ENCODE measurements at regions not wholly inside any gene's neighbourhood (a gene's known extent, or its start where the extent isn't known, plus 50 kb on each side); places are given as distances from the start of the nearest gene placed in this dataset.
"Not testable (repeated sequence)": the region's sequence is repeated elsewhere in the genome, so short reads cannot be mapped to it uniquely, and the experiment has no call there.

DNA sequence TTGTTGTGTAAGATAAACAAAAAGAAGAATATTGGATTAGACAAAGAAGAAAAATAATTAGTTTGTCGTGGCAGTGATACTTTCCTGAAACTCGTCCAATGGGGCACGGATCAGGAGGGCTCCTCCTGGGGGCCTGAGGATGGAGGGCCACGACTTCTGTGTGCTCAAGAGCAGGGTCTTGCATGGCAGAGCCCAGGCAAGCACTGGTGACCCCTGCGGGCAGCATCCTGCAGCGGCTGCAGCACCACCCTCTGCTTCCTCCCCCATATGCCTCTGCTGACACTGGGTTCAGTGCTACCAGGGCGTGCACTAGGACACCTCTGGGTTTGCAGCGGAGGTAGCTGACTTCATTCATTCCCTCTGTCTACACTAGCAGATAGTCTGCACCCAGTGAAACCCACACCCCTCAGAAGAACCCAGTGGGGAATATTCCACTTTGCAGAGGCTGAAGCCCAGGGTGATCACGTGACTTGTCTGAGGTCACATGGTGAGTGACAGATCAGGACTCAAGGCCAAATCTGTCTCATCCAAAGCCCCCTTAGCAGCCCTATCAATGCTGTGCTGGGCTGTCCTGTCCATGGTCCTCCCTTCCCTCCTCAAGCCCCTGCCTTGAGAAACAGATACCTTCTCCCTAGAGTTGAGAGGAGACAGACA is 375.5 kb downstream of the TCERG1L start:
- Histone ChIP-seq H3K9me3 (no peaks in the 10 kb centered on the region), H3K27me3 (peaks cover 0 to 50% (median 0%) of the 10 kb centered on the region in 4 donors), H3K36me3 (no peaks in the 10 kb centered on the region), H3K27ac (no peak overlapping the region), H3K4me3 (no peak overlapping the region), H3K4me1 (no peaks in the 10 kb centered on the region)
- WGBS, 2 donors: 52 to 70% methylated on average over 7 to 8 of the region's 9 CpGs
- no peak for DNase-seq
- intact Hi-C loops (cut with DNase I): no loop called here
- TF ChIP-seq, protein P1, sequence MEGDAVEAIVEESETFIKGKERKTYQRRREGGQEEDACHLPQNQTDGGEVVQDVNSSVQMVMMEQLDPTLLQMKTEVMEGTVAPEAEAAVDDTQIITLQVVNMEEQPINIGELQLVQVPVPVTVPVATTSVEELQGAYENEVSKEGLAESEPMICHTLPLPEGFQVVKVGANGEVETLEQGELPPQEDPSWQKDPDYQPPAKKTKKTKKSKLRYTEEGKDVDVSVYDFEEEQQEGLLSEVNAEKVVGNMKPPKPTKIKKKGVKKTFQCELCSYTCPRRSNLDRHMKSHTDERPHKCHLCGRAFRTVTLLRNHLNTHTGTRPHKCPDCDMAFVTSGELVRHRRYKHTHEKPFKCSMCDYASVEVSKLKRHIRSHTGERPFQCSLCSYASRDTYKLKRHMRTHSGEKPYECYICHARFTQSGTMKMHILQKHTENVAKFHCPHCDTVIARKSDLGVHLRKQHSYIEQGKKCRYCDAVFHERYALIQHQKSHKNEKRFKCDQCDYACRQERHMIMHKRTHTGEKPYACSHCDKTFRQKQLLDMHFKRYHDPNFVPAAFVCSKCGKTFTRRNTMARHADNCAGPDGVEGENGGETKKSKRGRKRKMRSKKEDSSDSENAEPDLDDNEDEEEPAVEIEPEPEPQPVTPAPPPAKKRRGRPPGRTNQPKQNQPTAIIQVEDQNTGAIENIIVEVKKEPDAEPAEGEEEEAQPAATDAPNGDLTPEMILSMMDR (IDR thresholded peaks at IDR 0.05): no peak
- TF ChIP-seq POLR2A (IDR thresholded peaks at IDR 0.05): no peak

DNA sequence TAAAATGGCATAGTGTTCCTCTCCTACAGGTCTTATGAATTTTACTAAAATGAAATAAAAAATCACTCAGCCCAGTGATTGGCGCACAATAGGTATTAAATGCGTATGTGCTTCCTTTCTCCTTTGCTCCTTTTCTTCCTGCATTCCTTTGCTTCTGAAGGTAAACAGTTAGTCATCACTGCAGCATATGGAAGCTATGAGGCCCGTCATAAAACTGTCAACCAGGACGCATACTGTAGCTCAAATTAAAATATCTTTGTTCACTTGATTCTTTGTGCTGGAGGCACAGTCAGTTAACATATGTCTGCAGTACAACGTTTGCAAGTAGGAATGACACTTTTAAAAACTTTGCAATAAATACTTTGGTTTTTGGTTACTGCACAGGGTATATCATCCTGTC is 374.7 kb downstream of the TCERG1L start:
- Histone ChIP-seq H3K27me3 (peaks cover 0 to 42% (median 0%) of the 10 kb centered on the region in 4 donors), H3K9me3 (no peaks in the 10 kb centered on the region), H3K36me3 (no peaks in the 10 kb centered on the region), H3K27ac (no peak overlapping the region), H3K4me3 (no peak overlapping the region), H3K4me1 (no peaks in the 10 kb centered on the region)
- TF ChIP-seq POLR2A (IDR thresholded peaks at IDR 0.05): no peak
- TF ChIP-seq, protein P1 (IDR thresholded peaks at IDR 0.05): no peak
- DNase-seq: no peak
- 42 to 46% methylated on average over 5 of the region's 5 CpGs for WGBS, 2 donors
- intact Hi-C loops (cut with DNase I): no loop called here

DNA sequence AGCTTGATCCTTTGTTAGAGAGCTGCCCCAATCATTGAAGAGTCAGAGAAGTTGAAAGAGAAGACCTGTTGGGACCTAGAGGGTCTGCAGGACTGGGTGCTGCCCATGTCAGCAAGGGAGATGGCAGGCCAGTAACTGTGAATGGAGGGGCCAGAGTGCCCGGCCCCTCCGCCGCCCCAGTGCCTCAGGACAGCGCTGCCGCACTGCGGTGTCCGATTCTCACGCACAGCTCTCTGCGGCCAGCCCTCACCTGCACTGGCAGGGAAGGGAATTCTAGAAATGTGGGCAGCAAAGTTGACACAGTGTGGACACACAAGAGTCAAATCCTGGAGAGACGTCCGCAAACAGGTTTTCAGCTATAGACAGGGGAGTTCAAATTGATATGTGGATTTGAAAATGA is 373.5 kb downstream of the TCERG1L start:
- H3K9me3 ChIP-seq: no peaks in the 10 kb centered on the region
- H3K27me3 ChIP-seq: peaks cover 0 to 34% (median 0%) of the 10 kb centered on the region in 4 donors
- H3K4me1 ChIP-seq: no peaks in the 10 kb centered on the region
- no peak overlapping the region for H3K27ac ChIP-seq
- H3K4me3 ChIP-seq: no peak overlapping the region
- intact Hi-C loops (cut with DNase I): no loop called here
- WGBS, 2 donors: 86 to 95% methylated on average over 8 to 11 of the region's 11 CpGs
- TF ChIP-seq, protein P1 (IDR thresholded peaks at IDR 0.05): no peak
- H3K36me3 ChIP-seq: no peaks in the 10 kb centered on the region
- no peak for DNase-seq

DNA sequence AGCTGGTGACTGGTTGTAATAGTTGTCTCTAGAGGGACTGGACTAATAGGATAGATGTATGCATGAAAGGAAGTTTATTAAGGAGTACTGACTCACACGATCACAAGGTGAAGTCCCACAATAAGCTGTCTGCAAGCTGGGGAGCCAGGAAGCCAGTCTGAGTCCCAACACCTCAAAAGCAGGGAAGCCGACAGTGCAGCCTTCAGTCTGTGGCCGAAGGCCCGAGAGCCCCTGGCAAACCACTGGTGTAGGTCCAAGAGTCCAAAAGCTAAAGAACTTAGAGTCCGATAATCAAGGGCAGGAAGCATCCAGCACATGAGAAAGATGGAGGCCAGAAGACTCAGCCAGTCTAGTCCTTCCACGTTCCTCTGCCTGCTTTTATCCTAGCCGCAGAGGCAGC is 372.6 kb downstream of the TCERG1L start:
- H3K4me1 ChIP-seq; DNase-seq; intact Hi-C loops (cut with DNase I); H3K4me3 ChIP-seq; H3K36me3 ChIP-seq; H3K27ac ChIP-seq; H3K9me3 ChIP-seq: not testable (repeated sequence)
- H3K27me3 ChIP-seq: peaks cover 0 to 34% (median 0%) of the 10 kb centered on the region in 4 donors
- 75 to 94% methylated on average over 6 to 7 of the region's 7 CpGs for WGBS, 2 donors

DNA sequence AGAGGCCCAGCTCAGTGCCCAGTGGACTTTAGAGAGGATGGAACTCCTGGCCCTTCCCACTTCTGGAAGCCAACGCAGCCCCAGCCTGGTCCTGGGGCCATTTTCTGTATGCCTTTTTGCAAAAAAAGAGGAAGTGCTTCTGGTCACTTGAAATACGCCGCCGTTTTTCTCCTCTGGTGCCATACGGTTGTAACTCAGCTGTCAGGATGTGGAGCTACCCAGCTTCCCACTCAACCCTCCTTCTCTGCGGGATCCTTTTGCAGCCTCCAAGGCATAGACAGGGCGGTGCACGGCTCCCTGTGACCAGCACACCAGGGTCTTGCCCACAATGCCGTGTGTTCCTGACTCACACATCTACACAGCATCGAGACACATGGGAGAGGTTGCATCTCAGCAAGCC is 369.6 kb downstream of the TCERG1L start:
- DNase-seq: no peak
- Histone ChIP-seq H3K4me1 (no peaks in the 10 kb centered on the region), H3K27me3 (peaks cover 0 to 48% (median 0%) of the 10 kb centered on the region in 4 donors), H3K4me3 (no peak overlapping the region), H3K27ac (no peak overlapping the region), H3K36me3 (no peaks in the 10 kb centered on the region), H3K9me3 (no peaks in the 10 kb centered on the region)
- intact Hi-C loops (cut with DNase I): no loop called here
- 62 to 75% methylated on average over 7 to 10 of the region's 10 CpGs for WGBS, 2 donors
- TF ChIP-seq, protein P1 (IDR thresholded peaks at IDR 0.05): no peak
- TF ChIP-seq POLR2A (IDR thresholded peaks at IDR 0.05): no peak

DNA sequence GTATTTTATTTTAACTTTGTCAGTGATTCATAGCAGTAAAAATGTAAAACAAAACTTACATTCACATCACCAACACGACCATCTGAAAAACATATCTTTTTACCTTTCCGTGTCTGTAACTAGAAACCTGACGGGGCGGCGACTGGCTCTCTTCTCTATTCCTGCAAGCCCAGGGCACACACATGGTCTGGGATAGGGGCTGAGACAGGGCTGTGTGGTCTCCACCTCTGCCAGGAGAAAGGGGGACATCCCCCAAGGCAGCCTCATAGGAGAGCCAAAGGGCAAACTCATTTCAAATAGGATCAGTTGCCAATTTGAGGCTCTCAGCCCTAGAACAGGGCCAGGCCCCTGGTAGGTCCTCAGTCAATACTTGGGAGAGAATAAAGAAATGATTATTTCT is 359.4 kb downstream of the TCERG1L start:
- DNase-seq: no peak
- Histone ChIP-seq H3K9me3 (no peaks in the 10 kb centered on the region), H3K4me3 (no peak overlapping the region), H3K4me1 (no peaks in the 10 kb centered on the region), H3K36me3 (no peaks in the 10 kb centered on the region), H3K27me3 (peaks cover 0 to 29% (median 0%) of the 10 kb centered on the region in 4 donors), H3K27ac (no peak overlapping the region)
- WGBS, 2 donors: 94 to 96% methylated on average over 5 of the region's 5 CpGs
- intact Hi-C loops (cut with DNase I): no loop called here
- TF ChIP-seq POLR2A (IDR thresholded peaks at IDR 0.05): no peak
- TF ChIP-seq, protein P1 (IDR thresholded peaks at IDR 0.05): no peak
